HCT116 (cell line): ENCODE measurements at regions not wholly inside any gene's neighbourhood (a gene's known extent, or its start where the extent isn't known, plus 50 kb on each side); places are given as distances from the start of the nearest gene placed in this dataset.

Experiments
- ATAC-seq: fragments of 200-7000 bp; cut with Tn5 transposase; 2 replicates; pipeline ENCODE4 v1.9.1; 2020; ENCODE audit warnings: mild to moderate bottlenecking, moderate library complexity
- BruUV-seq: library from RNA; stranded (reverse); fragments of 400-500 nt; replicated peaks from 2 replicates; lab custom pipeline; 2021; lab: Mats Ljungman, UMichigan
- CTCF ChIA-PET: fragments of 300-600 bp; sonication (Branson Sonifier 250); formaldehyde crosslinking; loops from one replicate; lab custom pipeline; 2021; ENCODE audit warnings: antibody characterized with exemption; lab: Charles Lee
- POLR2A ChIA-PET: fragments of 300-600, 350-600 bp; sonication (Branson Sonifier 250); formaldehyde crosslinking; loops from one replicate; lab custom pipeline; 2021; ENCODE audit warnings: antibody characterized with exemption; lab: Charles Lee
- RAD21 ChIA-PET, 2 experiments: fragments of 300-600 bp; sonication (Branson Sonifier 250); formaldehyde crosslinking; loops; one replicate each; lab custom pipeline; 2023; ENCODE audit warnings: low total read pairs in 2 of 2; ENCODE audit not compliant: uncharacterized antibody in 2 of 2, unreplicated experiment in 2 of 2, low non-redundant PET in 1 of 2; lab: Charles Lee
- DNase-seq: peaks from one replicate; pipeline ENCODE4 v3.0.0-alpha.2; 2010; ENCODE audit warnings: low read depth, low spot score
- H2AFZ ChIP-seq: fragments of 200-600 bp; shearing (Covaris generic), sonication (generic); 2 replicates; pipeline ENCODE4 v1.6.1; 2017; ENCODE audit warnings: low read depth, mixed run types, mixed read lengths, antibody characterized with exemption, low read length; ENCODE audit not compliant: poor library complexity, severe bottlenecking
- H3K27ac ChIP-seq: 2 replicates; pipeline ENCODE4 v1.5.1; 2012; ENCODE audit warnings: low read depth, low read length
- H3K27me3 ChIP-seq: fragments of 200-600 bp; sonication (generic); 2 replicates; pipeline ENCODE4 v1.6.1; 2016; ENCODE audit warnings: mixed run types, low read length, mixed read lengths; ENCODE audit not compliant: insufficient read depth
- H3K36me3 ChIP-seq, 2 experiments: fragments of 200-500 bp in 1 of 2; fragments of 200-600 bp in 1 of 2; sonication (Bioruptor generic) in 1 of 2; sonication (generic) in 1 of 2; 2 replicates each; pipeline versions ENCODE4 v1.5.1 to v1.6.1; 2014 to 2016; ENCODE audit warnings: low read length in 2 of 2, inconsistent platforms in 1 of 2, mixed read lengths in 1 of 2, mixed run types in 1 of 2; ENCODE audit not compliant: insufficient read depth in 2 of 2, control insufficient read depth in 1 of 2
- H3K4me1 ChIP-seq, 2 experiments: fragments of 200-600 bp in 1 of 2; sonication (generic) in 1 of 2; 2 replicates each; pipeline versions ENCODE4 v1.5.1 to v1.6.1; 2012 to 2017; ENCODE audit warnings: low read length in 2 of 2, inconsistent platforms in 1 of 2, mild to moderate bottlenecking in 1 of 2, mixed read lengths in 1 of 2, mixed run types in 1 of 2, moderate library complexity in 1 of 2; ENCODE audit not compliant: insufficient read depth in 2 of 2, control insufficient read depth in 1 of 2
- H3K4me2 ChIP-seq: fragments of 200-600 bp; sonication (generic); 2 replicates; pipeline ENCODE4 v1.6.1; 2017; ENCODE audit warnings: mixed run types, low read length, mixed read lengths
- H3K4me3 ChIP-seq, 2 experiments: fragments of 200-600 bp in 1 of 2; sonication (generic) in 1 of 2; replicated peaks in 1 of 2; 2 replicates each; pipeline ENCODE4 v1.5.1; 2011 to 2016; ENCODE audit warnings: low read length in 2 of 2, control low read depth in 1 of 2, low read depth in 1 of 2, mild to moderate bottlenecking in 1 of 2, mixed read lengths in 1 of 2, mixed run types in 1 of 2
- H3K79me2 ChIP-seq: fragments of 200-600 bp; sonication (generic); 2 replicates; pipeline ENCODE4 v1.6.1; 2017; ENCODE audit warnings: mild to moderate bottlenecking, mixed run types, low read length, moderate library complexity, mixed read lengths; ENCODE audit not compliant: insufficient read depth
- H3K9ac ChIP-seq: fragments of 200-600 bp; sonication (generic); 2 replicates; pipeline ENCODE4 v1.6.1; 2016; ENCODE audit warnings: low read length, mixed read lengths
- H3K9me2 ChIP-seq: fragments of 200-600 bp; sonication (generic), shearing (Covaris generic); 2 replicates; pipeline ENCODE4 v1.6.1; 2017; ENCODE audit warnings: mixed run types, mild to moderate bottlenecking, moderate library complexity; ENCODE audit not compliant: insufficient read depth
- H3K9me3 ChIP-seq, 2 experiments: fragments of 200-500 bp in 1 of 2; fragments of 200-600 bp in 1 of 2; sonication (Bioruptor generic) in 1 of 2; sonication (generic) in 1 of 2; 2 replicates each; pipeline ENCODE4 v1.6.1; 2014 to 2017; ENCODE audit warnings: low read length in 2 of 2, mixed read lengths in 2 of 2, inconsistent platforms in 1 of 2, low read depth in 1 of 2, mild to moderate bottlenecking in 1 of 2, mixed run types in 1 of 2, moderate library complexity in 1 of 2; ENCODE audit not compliant: control insufficient read depth in 1 of 2, insufficient read depth in 1 of 2
- H4K20me1 ChIP-seq: fragments of 200-600 bp; sonication (generic), shearing (Covaris generic); 2 replicates; pipeline ENCODE4 v1.6.1; 2017; ENCODE audit warnings: mixed run types, mild to moderate bottlenecking, moderate library complexity; ENCODE audit not compliant: insufficient read depth
- CBX3 ChIP-seq: IDR thresholded peaks from 2 replicates; pipeline ENCODE4 v1.6.1; 2012; ENCODE audit warnings: low read depth
- CEBPB ChIP-seq: IDR thresholded peaks from 2 replicates; pipeline ENCODE4 v1.6.1; 2012; ENCODE audit warnings: low read depth
- EGR1 ChIP-seq: IDR thresholded peaks from 2 replicates; pipeline ENCODE4 v1.6.1; 2012; ENCODE audit warnings: low read depth
- ELF1 ChIP-seq: IDR thresholded peaks from 2 replicates; pipeline ENCODE4 v1.6.1; 2012; ENCODE audit warnings: low read depth, borderline replicate concordance
- EZH2 ChIP-seq: fragments of 200-600 bp; sonication (generic); IDR thresholded peaks from 2 replicates; pipeline ENCODE4 v1.6.1; 2017; ENCODE audit warnings: antibody characterized with exemption, mixed run types
- POLR2A ChIP-seq: IDR thresholded peaks from 2 replicates; pipeline ENCODE4 v1.7.0; 2011; ENCODE audit warnings: borderline replicate concordance; ENCODE audit not compliant: insufficient read depth, insufficient read length; ENCODE audit errors: extremely low read depth
- POLR2AphosphoS5 ChIP-seq: IDR thresholded peaks from 2 replicates; pipeline ENCODE4 v1.6.1; 2011; ENCODE audit warnings: mild to moderate bottlenecking, low read depth, low read length, moderate library complexity
- YY1 ChIP-seq: IDR thresholded peaks from 2 replicates; pipeline ENCODE4 v1.6.1; 2011; ENCODE audit warnings: low read length, low read depth, moderate library complexity, mild to moderate bottlenecking; ENCODE audit not compliant: insufficient replicate concordance; ENCODE audit errors: extremely low read depth
- ZNF274 ChIP-seq: fragments of 200-500 bp; sonication (Bioruptor generic); IDR thresholded peaks from 2 replicates; pipeline ENCODE4 v1.6.1; 2014; ENCODE audit warnings: mild to moderate bottlenecking, low read depth, low read length, inconsistent platforms
- intact Hi-C: fragments of 100-400 bp; cut with micrococcal nuclease; formaldehyde crosslinking; loops from 2 replicates; pipeline ENCODE4 v1.10.0; 2022
- TF ChIP-seq, protein P1 (sequence below): IDR thresholded peaks from 2 replicates; pipeline ENCODE4 v1.6.1; 2012; ENCODE audit warnings: low read depth
- TF ChIP-seq, protein P2 (sequence below), 3 experiments: fragments of 200-600 bp in 1 of 3; sonication (generic) in 1 of 3; IDR thresholded peaks in 2 of 3; conservative IDR thresholded peaks in 1 of 3; 2 replicates each; pipeline ENCODE4 v1.5.1; 2012 to 2017; ENCODE audit warnings: low read depth in 2 of 3, low read length in 2 of 3, antibody characterized with exemption in 1 of 3, borderline replicate concordance in 1 of 3, control low read depth in 1 of 3, mild to moderate bottlenecking in 1 of 3, mixed read lengths in 1 of 3, mixed run types in 1 of 3, moderate library complexity in 1 of 3; ENCODE audit not compliant: insufficient read depth in 1 of 3

DNA sequence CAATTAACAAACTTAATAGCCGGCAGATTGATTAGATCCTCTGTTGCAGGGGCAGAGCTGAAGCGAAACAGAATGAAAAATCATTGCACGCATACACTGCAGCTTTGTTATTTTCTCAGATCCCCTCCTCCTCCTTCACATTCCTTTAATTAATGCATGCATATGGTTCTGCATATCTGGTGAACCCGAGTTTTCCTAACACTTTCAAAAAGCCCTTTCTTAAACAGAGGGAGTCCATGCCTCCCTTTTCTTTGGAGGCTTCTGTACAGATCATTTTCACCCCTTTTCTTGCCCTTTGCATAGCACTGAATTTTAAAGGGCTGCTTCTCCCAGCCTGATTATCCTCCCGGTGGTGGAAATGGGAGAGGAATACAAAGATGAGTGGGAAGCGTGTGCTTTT lies 136.6 kb upstream of the TBCA start:
- Histone ChIP-seq H3K9me3 (no peaks in the 10 kb centered on the region), H3K4me2 (no peak overlapping the region), H3K79me2 (no peaks in the 10 kb centered on the region), H3K27ac (no peak overlapping the region), H4K20me1 (no peaks in the 10 kb centered on the region), H3K9ac (no peak overlapping the region), H3K4me1 (no peaks in the 10 kb centered on the region), H3K9me2 (no peaks in the 10 kb centered on the region)
- BruUV-seq: no TSS peak
- POLR2A ChIA-PET: no interaction called here
- intact Hi-C loops: no loop called here
- RAD21 ChIA-PET: no interaction called here
- ATAC-seq (no peak), DNase-seq (no peak)
- no peak for TF ChIP-seq CBX3
- TF ChIP-seq, protein P1, sequence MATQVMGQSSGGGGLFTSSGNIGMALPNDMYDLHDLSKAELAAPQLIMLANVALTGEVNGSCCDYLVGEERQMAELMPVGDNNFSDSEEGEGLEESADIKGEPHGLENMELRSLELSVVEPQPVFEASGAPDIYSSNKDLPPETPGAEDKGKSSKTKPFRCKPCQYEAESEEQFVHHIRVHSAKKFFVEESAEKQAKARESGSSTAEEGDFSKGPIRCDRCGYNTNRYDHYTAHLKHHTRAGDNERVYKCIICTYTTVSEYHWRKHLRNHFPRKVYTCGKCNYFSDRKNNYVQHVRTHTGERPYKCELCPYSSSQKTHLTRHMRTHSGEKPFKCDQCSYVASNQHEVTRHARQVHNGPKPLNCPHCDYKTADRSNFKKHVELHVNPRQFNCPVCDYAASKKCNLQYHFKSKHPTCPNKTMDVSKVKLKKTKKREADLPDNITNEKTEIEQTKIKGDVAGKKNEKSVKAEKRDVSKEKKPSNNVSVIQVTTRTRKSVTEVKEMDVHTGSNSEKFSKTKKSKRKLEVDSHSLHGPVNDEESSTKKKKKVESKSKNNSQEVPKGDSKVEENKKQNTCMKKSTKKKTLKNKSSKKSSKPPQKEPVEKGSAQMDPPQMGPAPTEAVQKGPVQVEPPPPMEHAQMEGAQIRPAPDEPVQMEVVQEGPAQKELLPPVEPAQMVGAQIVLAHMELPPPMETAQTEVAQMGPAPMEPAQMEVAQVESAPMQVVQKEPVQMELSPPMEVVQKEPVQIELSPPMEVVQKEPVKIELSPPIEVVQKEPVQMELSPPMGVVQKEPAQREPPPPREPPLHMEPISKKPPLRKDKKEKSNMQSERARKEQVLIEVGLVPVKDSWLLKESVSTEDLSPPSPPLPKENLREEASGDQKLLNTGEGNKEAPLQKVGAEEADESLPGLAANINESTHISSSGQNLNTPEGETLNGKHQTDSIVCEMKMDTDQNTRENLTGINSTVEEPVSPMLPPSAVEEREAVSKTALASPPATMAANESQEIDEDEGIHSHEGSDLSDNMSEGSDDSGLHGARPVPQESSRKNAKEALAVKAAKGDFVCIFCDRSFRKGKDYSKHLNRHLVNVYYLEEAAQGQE: no peak
- TF ChIP-seq ZNF274: no peak
- TF ChIP-seq, protein P2, sequence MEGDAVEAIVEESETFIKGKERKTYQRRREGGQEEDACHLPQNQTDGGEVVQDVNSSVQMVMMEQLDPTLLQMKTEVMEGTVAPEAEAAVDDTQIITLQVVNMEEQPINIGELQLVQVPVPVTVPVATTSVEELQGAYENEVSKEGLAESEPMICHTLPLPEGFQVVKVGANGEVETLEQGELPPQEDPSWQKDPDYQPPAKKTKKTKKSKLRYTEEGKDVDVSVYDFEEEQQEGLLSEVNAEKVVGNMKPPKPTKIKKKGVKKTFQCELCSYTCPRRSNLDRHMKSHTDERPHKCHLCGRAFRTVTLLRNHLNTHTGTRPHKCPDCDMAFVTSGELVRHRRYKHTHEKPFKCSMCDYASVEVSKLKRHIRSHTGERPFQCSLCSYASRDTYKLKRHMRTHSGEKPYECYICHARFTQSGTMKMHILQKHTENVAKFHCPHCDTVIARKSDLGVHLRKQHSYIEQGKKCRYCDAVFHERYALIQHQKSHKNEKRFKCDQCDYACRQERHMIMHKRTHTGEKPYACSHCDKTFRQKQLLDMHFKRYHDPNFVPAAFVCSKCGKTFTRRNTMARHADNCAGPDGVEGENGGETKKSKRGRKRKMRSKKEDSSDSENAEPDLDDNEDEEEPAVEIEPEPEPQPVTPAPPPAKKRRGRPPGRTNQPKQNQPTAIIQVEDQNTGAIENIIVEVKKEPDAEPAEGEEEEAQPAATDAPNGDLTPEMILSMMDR (IDR thresholded peaks at IDR 0.05 in 2 of 3, conservative IDR thresholded peaks at IDR 0.05 in 1 of 3; ENCODE audit: borderline replicate concordance in 1 of 3, insufficient read depth in 1 of 3, low read depth in 2 of 3, low read length in 2 of 3): no peak
- TF ChIP-seq CEBPB: no peak
- no peak for TF ChIP-seq POLR2A
- no peak for TF ChIP-seq EZH2
- TF ChIP-seq EGR1: no peak
- TF ChIP-seq POLR2AphosphoS5: no peak
- no peak for TF ChIP-seq ELF1
- TF ChIP-seq YY1: no peak
- TF ChIP-seq, all 23 proteins: peak for 0
- peaks cover 4% of the 10 kb centered on the region; the same call in 1 of the 2 replicates for H3K27me3 ChIP-seq
- no peak overlapping the region for H2AFZ ChIP-seq
- H3K36me3 ChIP-seq: no peaks in the 10 kb centered on the region
- CTCF ChIA-PET: no interaction called here
- H3K4me3 ChIP-seq: no peak overlapping the region
